ENCODE measurements at regions not wholly inside any gene's neighbourhood (a gene's known extent, or its start where the extent isn't known, plus 50 kb on each side); places are given as distances from the start of the nearest gene placed in this dataset.

DNA sequence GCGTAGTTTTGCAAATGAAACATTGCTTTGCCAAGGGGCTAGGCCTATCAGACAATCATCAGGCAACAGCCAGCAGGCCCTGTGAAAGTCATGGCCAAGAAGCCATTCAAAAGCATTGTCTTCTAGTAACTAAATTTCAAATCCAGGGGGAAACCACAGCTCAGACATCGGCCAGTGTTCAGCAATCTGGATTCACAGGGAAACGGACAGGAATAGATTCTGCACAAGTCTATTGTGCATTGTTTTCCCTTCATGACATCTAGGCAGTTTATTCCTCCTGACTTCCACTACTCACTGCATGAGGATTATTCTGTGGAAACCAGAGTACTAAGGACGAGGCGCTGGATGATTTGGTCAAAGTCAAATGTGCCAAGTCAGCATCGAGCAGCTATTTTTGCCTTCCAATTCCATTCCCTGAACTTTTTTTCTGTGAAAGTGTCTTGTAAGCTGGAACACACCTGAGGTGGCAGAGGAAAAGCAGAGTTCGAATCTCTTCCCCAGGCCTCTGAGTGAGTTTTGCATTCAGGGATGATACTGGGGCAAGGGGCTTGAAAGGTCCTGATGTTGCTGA is 75.4 kb downstream of the VCPKMT start:
- no peak for DNase-seq

GRCh38 chr14:50041980-50042379 is 74.4 kb downstream of the VCPKMT start:
- DNase-seq: no peak

GRCh38 chr14:50044042-50044651 is 72.2 kb downstream of the VCPKMT start:
- no peak for DNase-seq

DNA sequence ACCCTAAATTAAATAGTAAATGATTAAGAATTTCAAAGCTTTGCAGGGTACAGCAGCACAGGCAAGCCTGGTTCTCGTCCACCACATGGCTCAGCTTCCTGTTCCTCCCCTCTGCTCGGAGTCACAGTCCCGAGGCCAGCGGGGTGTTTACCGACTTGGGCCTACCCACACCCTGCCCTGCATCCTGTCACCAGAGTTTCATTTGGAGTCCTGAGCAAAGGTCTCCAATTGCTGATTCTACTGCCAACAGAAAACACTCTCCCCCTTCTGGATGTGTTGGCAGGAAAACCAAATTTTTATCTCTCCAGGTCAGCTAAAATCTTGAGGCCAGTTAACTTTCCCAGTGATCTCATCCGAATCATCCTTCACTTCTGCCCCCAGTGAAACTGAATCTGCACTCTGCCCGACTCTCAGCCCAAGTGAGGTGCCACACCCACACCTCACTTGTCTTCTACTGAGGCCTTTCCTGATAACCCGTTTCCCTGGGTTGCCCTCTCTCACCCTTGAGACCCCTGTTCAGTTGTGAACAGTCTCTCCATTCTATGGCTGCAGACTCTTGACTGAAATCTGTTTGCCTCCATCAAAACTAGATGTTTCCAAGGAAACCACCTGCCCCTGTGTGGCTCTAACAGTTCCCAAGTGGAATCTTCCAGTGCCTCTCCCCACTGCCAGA is 71.2 kb downstream of the VCPKMT start:
- DNase-seq: no peak

DNA sequence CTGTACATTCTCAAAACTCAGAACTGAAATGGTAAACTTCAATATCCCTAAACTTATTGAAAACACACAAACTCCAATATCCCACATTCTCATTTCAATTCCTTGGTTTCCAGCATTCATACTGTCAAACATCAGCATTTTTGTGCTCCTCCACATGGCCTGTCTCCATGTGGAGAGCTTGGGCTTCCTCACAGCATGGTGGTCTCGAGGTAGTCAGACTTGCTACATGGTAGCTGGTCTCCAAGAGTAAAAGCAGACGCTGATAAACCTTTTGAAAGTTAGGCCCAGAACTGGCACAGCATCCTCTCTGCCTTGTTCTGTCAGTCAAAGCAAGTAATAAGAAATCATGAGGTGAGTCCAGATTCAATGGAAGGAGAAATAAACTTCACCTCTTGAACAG is 70.5 kb downstream of the VCPKMT start:
- DNase-seq: no peak

DNA sequence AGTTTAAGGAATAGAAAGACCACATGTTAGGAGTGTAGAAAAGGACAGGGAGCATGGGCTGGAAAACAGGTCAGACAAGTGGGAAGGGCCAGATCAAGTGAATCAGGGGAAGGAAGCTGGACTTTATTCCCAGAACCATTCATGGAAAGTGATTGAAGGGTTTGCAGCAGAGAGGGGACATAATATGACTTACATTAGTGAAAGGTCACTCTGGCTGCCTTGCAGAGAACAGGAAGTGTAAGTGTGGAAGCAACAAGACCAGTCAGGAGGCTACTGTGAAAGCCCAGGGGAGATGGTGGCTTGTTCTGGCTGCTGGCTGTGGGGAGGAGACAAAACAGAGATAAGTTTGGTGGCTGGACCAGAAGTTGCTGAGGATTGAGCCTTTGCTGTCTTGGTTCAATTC is 69.1 kb downstream of the VCPKMT start:
- DNase-seq: no peak

- no peak for DNase-seq
Measured at GRCh38 chr14:50049093-50049492, 67.3 kb downstream of the VCPKMT start.

- no peak for DNase-seq
Measured at GRCh38 chr14:50049703-50050570, 66.4 kb downstream of the VCPKMT start.

GRCh38 chr14:50051106-50051505 is 65.3 kb downstream of the VCPKMT start:
- no peak for DNase-seq

- DNase-seq: no peak
Measured at GRCh38 chr14:50051706-50052105, 64.7 kb downstream of the VCPKMT start.

- DNase-seq: no peak
Measured at GRCh38 chr14:50052517-50052916, 63.9 kb downstream of the VCPKMT start.

DNA sequence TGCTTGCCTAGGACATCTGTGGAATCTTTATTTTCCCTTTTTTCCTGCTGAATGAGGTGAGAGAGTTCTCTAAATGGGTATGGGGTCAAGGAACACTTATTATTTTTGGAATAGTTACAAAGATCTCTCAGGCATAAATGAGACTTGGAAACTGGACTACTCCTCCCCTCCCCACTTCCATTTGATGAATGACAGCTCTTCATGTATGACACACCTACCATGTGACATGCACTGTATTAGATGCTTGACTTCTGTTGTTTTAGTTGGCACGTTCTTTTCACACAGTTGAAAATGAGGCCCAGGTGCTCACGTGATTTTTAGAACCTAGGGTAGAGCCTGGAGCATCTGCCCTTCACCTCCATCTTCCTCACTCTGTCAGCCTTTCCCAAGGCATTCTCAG is 62.4 kb downstream of the VCPKMT start:
- no peak for DNase-seq

DNA sequence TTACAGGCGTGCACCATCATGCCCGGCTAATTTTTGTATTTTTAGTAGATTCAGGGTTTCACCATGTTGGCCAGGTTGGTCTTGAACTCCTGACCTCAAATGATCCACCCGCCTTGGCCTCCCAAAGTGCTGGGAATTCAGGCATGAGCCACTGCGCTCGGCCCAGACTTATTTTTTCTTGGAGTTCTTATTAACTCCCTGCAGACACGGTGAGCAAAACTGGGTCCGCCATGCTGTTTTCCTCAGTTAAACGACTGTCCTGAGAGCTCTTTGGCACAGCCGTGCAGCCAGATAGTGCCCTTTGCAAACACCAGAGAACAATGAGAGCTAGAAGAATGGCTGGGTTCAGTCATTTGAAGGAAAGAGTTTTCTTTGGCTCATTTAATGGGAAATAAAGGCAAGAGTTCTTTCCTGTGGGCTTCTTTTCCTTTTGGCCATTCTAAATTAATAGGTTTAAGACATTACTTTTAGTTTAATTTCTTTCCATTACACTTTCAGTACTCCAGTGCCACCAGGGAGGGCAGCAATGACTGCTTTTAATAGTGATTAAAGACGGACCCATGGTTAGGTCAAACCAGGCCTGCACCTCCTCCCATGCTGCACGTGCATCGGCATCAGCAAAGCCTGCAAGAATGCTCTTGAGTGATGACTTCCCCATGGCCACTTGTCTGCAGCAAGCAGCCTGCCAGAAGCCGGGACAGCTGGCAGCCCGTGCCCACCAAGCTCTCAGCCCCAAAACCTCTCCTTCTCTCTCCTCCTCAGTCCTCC is 60.7 kb downstream of the VCPKMT start:
- no peak for DNase-seq

- DNase-seq: no peak
Measured at GRCh38 chr14:50056435-50056834, 59.9 kb downstream of the VCPKMT start.

DNA sequence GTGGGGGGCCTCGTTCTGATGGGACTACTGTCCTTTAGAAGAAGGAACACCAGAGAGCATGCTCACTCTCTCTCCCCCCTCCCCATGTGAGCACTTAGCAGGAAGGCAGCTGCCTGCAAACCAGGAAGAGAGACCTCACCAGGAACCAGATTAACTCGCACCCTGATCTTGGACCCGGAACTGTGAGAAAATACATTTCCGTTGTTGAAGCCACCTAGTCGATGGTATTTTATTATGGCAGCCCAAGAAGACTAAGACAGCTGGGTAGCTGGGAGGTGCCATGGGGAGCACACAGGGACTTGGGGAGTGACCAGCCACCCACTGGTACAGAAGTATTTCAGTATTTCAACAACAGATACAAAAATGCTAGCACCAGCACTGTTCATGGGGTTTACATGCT is 59.0 kb downstream of the VCPKMT start:
- no peak for DNase-seq

GRCh38 chr14:50058113-50058512 is 58.3 kb downstream of the VCPKMT start:
- DNase-seq: no peak
